GM21786 (cell line): ENCODE measurements at regions not wholly inside any gene's neighbourhood (a gene's known extent, or its start where the extent isn't known, plus 50 kb on each side); places are given as distances from the start of the nearest gene placed in this dataset.

Experiments
- ATAC-seq: cut with Tn5 transposase; IDR thresholded peaks from one replicate; pipeline ENCODE4 v1.9.1; 2021; ENCODE audit not compliant: unreplicated experiment

DNA sequence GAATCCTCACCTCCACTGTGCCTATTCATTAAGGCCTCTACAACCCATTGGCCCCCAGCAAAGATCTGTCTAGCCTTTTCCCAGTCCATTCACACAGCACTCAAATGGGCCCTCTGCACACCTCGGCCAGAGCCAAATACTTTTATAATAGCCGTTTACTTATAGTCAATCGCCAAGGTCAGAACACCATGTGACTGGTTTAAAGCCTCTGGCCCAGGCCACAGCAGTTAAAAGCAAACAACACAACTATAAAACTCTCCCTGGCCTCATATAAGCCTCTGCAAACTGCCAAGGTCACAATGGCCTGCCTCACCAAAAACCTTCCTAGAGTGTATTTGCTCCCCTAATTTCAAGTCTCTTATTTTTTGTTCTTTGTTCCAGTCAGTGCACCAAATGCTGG, 562.6 kb downstream of the CAAP1 start:
- no peak for ATAC-seq

DNA sequence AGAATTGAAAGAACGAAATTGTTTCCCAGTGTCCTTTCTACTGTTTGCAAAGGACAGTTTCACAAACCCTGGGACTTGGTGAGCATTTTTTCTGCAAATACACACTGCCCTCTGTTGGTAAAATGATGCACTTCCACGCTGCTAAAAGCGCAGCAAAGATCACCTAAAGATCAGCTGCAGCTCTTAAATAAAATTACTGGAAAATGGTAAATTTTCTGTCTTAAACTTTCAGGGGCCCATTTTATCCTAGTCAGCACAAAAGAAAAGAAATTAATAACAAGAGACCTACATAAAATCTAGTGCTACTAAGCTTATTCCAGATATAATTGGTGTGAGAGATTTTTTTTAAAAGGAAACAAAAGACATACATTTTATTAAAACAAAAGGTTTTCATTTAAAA, 566.0 kb downstream of the CAAP1 start:
- ATAC-seq = peak; percentile 73

DNA sequence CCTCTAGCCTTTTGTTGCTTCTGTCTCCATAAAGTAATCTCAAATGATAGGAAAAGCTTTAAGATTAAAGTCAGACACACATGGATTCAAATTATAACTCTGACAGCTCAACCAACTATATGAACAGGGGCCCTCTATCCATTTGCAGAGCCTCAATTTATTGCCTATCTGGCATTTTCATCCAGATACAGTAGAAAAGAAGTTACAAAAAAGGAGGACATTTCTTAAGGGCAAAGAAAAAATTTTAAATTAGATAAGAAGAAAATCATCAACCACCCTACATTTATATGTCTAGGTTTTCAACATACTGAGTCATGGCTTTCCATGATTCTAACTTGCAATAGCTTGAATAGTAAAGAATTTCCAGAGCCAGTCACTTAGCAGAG, 567.2 kb downstream of the CAAP1 start:
- no peak for ATAC-seq

DNA sequence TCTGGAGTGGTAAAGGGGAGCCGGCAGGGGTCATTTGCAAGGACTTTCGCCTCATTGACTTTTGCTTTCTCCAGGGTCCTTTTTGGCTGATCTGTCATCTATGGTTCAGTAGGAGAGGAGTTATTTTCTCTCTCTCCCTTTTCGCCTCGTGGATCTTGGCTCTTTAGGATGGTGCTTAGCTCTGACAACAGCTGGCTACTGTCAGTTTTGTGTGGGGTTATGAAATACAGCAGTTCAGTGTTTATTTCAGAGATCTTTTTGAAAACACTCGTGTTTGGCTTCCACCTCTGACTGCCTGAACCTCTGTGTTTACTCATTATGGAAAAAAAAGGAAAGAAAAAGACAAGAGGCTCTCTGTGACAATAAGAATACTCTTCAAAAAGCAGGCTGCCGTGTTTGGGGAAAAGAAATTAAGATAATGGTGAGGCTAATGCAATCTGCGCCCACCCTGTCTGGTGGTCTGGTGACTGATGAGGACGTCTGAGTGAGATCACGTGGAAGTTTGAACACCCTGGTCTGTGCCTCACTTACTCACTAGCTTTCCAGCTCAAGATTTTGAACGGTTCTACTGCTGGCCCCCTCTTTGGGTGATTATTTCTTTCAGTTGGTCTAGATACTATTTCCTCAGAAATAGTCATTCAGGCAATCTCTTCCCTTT, 567.7 kb downstream of the CAAP1 start:
- ATAC-seq = no peak

DNA sequence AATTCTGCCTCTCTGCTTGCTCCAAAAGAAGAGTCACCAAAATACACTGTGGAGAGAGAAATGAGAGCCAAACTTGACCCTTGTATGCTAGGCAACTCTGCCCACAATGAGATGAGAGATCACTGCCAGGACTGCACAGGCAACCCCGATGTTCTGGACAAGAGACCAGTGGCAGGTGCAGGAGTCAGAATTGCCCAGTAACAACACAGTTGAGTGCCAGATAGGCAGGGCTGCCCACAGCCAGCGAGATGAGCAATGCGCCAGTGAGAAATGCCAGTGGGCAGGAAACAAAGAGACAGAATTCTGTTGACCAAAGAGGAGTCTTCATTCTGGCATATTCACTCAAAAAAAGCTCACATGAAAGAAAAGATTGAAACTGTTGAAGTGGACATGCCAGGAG, 570.7 kb downstream of the CAAP1 start:
- ATAC-seq = no peak

DNA sequence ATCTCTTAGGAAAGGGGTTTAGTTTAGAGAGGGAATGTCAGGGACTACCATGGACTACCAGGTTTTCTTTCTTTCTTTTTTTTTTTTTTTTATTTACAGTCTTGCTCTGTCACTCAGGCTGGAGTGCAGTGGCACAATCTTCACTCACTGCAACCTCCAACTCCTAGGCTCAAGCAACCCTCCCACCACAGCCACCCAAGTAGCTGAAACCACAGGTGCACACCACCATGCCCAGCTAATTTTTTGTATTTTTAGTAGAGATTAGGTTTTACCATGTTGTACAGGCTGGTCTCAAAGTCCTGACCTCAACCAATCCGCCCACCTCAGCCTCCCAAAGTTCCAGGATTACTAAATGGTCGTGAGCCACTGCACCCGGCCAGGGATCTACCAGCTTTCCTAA, 572.7 kb downstream of the CAAP1 start:
- no peak for ATAC-seq

DNA sequence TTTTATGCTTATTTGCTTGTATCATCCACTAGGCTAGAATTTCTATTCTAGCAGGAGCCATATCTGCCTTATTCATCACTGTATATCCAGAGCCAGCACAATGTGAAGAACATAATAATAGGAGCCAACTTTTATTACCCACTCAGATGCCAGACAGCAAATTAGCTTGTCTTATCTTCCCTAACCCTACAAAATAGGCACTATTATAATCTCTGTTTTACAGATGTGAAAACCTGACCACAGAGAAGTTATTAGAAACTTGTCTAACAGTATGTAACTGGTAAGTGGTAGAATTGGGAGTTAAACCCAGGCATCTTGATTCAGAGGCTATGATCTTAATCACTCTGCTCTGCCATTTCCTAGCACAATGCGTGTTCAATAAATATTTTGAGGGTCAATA, 579.5 kb downstream of the CAAP1 start:
- no peak for ATAC-seq

DNA sequence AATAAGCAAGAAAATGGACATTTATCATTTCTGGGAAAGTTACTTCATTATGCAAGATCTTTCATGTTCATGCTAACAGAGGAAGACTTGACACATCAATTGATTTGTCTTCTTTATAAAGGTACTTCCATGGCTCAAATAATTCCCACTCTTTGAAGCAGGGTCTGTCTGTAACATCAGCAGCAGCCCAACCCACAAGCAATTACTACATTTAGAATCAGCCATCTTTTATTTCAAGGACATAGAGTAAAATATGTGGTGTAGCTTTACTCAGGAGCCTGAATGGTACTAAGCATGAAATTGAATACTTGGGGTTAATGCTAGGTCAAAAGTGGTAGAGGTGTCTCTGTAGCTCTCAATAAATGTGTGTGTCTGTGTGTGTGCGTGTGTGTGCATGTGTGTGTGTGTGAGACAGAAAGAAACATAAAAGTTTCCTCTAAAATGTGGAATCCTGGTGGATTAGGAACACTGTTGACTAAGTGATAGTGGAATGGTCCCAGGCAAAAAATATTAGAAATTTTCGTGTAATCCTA, 581.1 kb downstream of the CAAP1 start:
- ATAC-seq = no peak

DNA sequence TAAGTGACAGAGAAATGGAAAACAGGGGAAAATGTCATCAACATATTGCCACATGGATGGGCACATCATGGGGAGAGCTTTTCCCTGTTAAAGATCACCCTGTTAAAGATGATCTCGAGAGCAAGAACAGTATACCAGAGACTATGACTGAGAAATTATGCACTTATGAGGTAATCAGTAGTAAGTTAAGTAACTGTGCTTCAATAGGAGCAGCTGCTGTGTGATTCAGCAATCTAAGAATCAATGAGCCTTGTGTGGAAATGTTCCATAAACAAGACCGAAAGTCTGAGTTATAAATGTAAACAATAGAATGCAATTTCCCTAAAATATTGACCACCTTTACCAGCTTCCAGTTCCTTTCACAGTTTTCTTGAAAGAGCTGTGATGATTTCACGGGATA, 582.3 kb downstream of the CAAP1 start:
- ATAC-seq = no peak

DNA sequence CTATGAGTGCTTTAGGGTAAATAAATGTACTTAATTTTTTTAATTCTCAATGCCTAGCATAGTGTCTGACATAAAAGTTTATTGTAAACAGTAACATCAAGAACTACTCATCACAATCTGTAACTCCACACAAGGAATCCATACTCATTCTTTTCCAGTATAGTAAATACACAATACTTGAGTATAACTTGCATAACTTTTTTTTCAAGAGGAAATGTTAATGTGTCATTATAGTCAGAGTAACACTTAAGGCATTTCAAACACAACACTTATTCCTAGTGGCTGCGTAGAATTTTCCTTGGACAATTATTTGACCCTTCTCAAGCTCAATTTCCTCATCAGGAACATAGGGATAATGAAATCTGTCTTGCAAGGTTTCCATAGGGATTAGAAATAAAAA, 584.3 kb downstream of the CAAP1 start:
- ATAC-seq = no peak

DNA sequence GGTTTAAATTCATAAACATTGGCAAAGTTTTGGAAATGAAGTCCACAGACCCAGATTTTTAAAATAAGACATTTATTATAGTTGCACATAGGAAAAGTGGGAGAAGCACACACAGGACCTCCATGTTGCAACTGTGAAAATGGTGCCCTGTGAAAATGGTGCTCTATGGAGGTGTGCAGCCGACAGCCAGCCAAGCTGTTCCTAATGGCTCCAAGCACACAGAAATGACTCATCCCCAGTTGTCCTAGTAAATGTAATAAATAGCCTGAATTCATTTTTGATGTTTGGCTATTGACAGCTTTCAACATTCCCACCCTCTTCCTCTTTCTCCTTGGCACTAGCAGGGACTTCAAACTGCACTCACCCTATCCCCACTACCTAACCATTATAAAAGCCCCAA, 590.9 kb downstream of the CAAP1 start:
- no peak for ATAC-seq

DNA sequence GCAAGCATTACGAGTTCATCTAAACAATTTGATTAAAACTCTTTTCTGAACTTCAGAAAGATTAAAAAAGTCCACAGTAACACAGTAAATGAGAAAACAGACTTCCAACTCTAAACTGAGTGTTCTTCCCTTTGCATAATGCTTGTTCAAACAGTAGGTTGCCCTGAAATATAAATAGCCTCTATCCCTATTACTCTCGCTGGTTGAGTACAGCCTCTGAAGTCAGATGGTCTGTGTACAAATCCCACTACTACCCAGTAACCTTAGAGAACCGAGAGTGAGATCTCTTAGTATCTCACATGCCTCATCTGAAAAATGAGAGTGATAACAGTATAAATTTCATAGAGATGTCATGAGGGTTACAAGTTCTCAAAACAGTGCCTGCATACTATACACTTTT, 591.6 kb downstream of the CAAP1 start:
- ATAC-seq = no peak

DNA sequence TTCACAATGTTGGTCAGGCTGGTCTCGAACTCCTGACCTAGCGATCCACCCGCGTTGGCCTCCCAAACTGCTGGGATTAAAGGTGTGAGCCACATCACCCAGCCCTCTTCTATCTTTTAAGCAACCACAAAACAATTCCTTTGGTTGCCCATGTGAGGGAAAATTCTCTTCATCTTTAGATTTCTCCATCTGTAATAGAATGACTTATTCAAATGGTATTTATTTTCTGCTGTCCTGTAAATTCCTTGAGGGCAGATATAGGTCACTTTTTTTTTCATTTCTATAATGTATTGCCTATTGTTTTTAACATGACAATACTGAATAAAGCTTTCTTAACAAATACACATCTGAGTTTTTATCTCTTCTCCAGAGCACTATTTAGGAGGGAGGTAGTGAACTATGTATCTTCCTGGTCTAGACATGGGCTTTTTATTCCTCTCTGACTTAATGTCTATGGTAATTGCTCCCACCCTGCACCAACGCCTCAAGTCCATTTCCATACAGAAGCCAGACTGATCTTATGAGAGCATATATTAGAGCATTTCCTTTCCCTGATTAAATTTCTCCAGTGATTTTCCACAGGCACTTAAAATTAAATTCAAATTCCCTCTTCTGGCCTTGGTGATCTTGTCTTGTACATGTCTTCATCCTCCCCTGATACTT, 595.6 kb downstream of the CAAP1 start:
- no peak for ATAC-seq

DNA sequence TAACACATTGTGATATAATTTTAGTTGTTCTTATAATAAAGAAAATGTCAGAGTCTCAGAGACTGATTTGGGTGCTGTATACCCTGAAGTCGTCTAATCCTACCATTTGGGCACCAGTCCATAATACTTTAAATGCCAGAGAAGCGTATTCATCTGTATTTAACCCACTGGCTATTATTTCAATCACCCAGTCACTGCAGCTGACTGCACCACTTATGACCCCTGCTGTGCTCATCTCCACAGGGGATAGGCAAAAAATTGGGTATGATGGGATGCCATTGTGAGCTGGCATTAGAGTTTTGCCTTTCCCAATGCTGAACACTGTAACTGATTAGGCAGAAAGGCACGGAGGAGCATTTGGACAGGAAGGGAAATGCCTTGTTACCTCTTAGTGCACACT, 599.7 kb downstream of the CAAP1 start:
- no peak for ATAC-seq

DNA sequence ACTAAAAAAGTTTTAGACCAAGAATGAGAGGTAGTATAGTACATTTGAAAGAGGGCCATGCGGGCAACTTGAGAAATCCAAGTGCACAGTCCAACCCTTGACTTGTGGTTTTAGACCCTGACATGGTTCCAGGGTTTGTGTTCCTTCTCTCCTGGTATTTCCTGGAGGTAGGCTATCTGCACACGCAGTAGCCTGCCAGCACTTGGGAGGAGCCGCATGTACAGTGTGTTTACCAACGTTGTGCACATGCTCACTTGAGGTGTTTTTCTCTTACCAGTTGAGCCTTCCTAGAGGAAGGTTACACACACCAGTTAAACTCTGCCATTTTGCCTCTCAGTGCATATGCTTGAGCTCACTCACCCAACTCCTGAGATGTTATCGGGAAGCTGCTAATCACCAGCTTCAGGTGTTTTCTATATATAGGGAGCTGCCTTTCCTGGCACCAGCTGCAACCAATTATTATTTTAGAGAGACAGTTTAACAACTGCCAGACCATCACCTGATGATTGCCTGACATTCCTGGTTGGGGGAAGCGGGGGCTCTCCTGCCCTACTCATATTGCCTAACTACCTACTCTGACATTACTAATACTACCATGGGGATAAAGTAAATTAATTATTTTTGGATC, 593.4 kb upstream of the TUSC1 start:
- no peak for ATAC-seq

DNA sequence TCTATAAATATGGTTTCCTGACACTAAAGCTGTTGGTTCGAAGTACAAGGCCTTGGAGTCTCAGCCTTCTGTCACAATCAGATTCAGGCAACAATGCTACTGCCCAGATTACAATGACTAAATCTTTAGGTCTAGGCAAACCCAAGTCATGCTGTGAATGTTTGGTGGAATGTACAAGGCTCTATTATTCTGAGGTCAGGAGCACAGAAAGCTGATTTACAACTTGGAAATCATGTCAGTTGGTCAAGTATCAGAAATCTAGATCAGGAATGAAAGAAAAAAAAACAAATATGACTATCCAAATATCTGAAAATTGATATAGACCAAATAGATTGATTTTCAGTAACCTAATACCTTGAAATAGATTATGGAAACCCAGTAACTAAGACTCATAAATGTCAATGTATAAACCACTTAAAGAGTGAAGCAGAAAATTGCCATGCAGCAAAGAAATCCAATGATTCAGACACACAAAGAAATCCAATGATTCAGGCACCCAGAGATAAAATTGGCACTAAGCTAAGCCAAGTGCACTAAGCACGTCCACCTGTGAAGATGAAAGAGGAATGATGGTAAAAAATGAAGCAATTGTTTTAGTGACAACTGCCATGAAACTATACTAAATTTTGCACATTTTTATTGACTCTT, 588.0 kb upstream of the TUSC1 start:
- no peak for ATAC-seq

DNA sequence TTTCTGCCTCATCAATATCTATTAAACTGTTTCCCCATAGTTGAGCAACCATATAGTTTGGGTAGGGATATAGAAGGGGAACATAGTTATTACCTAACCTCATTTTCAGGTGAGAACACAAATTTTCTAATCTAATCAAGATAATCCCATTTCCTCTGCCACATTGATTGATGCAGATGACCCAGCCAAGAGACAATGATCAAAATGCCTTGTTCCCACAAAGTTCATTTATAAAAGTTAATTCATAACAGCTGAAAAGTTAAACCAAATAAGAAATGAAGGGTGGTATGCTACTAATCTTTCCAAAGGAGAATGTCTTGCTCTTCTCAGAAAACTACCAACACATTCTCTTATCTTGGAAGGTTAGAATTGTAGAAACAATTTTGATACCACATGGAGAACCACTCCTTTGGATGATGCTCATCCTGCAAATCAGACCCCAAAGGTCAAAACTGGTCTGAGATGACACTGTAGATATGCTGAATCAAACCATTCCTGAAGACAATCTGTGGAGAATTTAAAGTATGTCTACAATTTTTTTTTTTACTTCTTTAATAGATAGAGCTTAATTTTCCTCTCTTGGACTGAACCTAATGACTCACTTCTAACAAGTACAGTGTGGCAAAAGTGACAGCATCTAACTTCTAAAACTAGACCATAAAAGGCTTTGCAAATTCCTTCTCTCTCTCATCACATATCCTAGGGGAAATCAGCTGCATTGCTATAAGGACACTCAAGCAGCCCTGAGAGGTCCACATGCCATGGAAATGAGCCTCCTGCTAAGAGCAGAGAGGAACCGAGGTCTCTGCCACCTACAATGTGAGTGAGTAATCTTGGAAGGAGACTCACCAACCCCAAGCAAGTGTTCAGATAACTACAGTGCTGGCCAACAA, 586.7 kb upstream of the TUSC1 start:
- ATAC-seq = no peak

DNA sequence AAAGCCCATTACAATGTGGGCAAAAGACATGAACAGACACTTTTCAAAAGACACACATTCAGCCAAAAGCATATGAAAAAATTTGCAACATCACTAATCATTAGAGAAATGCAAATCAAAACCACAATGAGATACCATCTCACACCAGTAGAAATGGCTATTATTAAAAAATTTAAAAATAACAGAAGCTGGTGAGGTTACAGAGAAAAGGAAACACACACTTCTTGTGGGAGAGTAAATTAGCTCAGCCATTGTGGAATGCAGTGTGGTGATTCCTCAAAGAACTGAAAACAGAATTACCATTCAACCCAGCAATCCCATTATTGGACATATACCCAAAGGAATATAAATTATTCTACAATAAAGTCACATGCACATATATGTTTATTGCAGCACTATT, 585.2 kb upstream of the TUSC1 start:
- ATAC-seq = no peak

DNA sequence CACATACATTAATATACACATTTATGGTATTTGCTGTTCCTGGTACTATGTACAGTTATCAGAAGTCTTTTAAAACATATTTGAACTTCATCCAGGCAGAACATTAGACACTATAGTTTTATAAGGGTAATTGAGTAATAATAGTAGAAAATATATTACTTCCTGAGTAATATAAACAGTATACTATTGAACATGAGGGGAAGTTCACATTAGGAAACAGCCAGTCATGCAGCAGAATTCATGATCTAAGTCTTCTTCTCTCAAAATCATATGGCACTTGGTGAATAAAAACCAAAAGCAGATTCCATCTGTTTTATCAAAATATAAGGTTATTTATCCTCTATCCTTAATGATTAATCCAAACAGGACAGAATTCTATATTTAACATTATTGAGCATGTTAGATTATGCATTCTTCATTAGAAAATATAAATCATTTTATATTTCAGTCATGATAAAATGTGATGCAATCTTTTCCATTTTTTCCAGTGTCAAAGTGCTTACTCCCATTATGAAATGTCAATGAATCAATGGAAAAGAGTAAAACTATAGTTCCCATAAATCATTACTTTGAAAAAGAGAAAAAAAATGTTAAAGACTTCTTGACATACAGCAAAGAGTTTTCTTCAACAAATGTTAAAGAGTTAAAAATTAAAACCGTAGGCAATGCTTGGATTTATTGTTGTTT, 584.3 kb upstream of the TUSC1 start:
- ATAC-seq = no peak
